Jurkat, Clone E6-1 (cell line): ENCODE measurements at regions not wholly inside any gene's neighbourhood (a gene's known extent, or its start where the extent isn't known, plus 50 kb on each side); places are given as distances from the start of the nearest gene placed in this dataset.
"Not testable (repeated sequence)": the region's sequence is repeated elsewhere in the genome, so short reads cannot be mapped to it uniquely, and the experiment has no call there.

Experiments
- DNase-seq: peaks from one replicate; pipeline ENCODE4 v3.0.0-alpha.2; 2011; ENCODE audit warnings: low read depth, low spot score
- H3K4me3 ChIP-seq: 2 replicates; pipeline ENCODE4 v1.5.1; 2011; ENCODE audit warnings: mild to moderate bottlenecking, low read length, control low read depth, moderate library complexity

GRCh38 chr2:47964277-47964676 lies 58.0 kb upstream of the FBXO11 start:
- H3K4me3 ChIP-seq = no peak overlapping the region
- no peak for DNase-seq

- DNase-seq = no peak
- H3K4me3 ChIP-seq = no peak overlapping the region
These were observed 58.6 kb upstream of the FBXO11 start for GRCh38 chr2:47964722-47965434.

DNA sequence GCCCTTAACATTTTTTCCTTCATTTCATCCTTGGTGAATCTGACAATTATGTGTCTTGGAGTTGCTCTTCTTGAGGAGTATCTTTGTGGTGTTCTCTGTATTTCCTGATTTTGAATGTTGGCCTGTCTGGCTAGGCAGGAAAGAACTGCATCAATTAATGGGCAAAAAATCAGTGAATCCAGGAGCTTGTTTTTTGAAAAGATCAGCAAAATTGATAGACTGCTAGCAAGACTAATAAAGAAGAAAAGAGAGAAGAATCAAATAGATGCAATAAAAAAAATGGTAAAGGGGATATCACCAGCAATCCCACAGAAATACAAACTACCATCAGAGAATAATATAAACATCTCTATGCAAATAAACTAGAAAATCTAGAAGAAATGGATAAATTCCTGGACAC lies 70.4 kb upstream of the FBXO11 start:
- not testable (repeated sequence) for DNase-seq

GRCh38 chr2:47984041-47984440 lies 77.7 kb upstream of the FBXO11 start:
- no peak overlapping the region for H3K4me3 ChIP-seq
- DNase-seq = no peak

More for the DNA sequence above, 70.4 kb upstream of the FBXO11 start:
- H3K4me3 ChIP-seq = not testable (repeated sequence)

DNA sequence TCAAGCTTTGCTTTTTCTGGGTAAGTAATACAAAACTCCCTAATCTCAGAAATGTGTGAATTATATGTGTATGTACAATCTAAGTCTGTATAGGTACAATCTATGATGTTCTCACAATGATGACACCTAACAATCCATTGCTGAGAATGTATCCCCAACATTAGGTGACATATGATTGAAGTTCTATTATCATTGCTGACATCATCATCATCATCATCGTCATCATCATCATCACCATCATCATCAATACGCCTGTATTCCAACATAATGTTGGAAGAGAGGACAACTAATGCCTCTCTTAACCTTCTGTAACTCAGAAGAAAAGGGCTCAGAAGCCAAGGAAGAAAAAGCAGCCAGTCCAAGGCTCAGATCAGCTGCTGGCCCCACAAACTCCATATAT lies 84.2 kb upstream of the FBXO11 start:
- DNase-seq = no peak
- no peak overlapping the region for H3K4me3 ChIP-seq

DNA sequence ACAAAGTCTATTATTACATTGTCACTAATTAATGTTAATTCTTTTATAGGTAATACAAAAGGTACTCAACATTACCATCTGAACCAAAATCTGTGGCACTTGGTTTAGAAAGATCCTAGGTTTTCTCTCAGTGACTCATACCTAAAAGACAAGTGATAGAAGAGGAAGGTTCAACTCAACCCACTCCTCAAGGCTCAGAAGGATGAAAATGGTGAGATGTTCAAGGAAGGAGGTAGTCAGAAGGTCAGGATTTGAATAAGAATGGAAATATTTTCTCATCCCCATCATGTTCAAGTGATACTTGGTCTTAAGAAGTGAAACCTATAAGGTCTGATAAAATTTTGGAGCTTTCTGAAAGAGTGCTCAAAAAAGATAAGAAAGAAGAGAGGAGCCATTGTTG lies 86.4 kb upstream of the FBXO11 start:
- DNase-seq = no peak

GRCh38 chr2:47996808-47997207 lies 90.5 kb upstream of the FBXO11 start:
- DNase-seq = no peak
- no peak overlapping the region for H3K4me3 ChIP-seq

More for the DNA sequence above, 86.4 kb upstream of the FBXO11 start:
- H3K4me3 ChIP-seq = no peak overlapping the region

- no peak for DNase-seq
- H3K4me3 ChIP-seq = no peak overlapping the region
These were observed 93.2 kb upstream of the FBXO11 start for GRCh38 chr2:47999512-47999911.

- DNase-seq = no peak
- H3K4me3 ChIP-seq = no peak overlapping the region
These were observed 95.2 kb upstream of the FBXO11 start for GRCh38 chr2:48001498-48001897.

- H3K4me3 ChIP-seq = no peak overlapping the region
- no peak for DNase-seq
These were observed 99.8 kb upstream of the FBXO11 start for GRCh38 chr2:48006094-48006493.

- H3K4me3 ChIP-seq = no peak overlapping the region
- DNase-seq = no peak
These were observed 101.5 kb upstream of the FBXO11 start for GRCh38 chr2:48007699-48008268.

GRCh38 chr2:48009256-48009655 lies 103.0 kb upstream of the FBXO11 start:
- DNase-seq = no peak
- H3K4me3 ChIP-seq = no peak overlapping the region

GRCh38 chr2:48015421-48015820 lies 109.1 kb upstream of the FBXO11 start:
- DNase-seq = no peak

DNA sequence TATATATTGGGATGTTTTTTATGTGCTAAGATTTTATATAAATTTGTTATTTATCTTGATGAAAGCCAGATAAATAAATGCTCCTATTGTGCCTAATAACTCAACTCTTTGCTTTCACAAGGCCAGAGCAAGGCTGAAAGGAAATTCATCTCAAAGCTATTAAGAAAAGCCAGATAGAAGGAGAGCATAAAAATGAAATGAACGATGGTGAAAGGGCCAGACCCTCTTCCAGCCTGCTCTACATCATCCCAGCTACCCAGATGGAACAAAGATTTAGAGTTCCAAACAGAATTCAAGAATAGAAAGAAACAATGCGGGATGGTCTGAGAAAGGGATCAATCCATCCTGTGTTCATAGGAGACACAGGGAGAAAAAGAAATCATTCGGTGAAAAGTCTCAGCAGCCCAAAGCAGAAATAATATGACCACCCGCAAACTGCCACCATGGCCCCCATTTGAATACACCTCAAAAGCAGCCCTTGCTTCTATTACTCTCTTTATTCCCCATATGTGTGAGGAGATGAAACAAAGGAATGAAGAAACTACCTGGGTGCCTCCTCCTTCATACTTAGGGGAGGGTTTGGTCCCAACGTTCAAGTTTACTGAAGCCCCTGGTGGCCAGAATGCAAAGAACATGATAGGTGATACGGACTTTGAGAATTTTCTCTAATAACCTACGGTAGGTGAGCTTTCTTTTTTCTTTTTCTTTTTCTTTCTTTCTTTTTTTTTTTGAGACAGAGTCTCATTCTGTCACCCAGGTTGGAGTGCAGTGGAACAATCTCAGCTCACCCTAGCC lies 110.1 kb upstream of the FBXO11 start:
- no peak overlapping the region for H3K4me3 ChIP-seq
- DNase-seq = peak; percentile 2

More at GRCh38 chr2:48015421-48015820, 109.1 kb upstream of the FBXO11 start:
- no peak overlapping the region for H3K4me3 ChIP-seq

- no peak overlapping the region for H3K4me3 ChIP-seq
- no peak for DNase-seq
These were observed 110.8 kb upstream of the FBXO11 start for GRCh38 chr2:48017136-48017535.

DNA sequence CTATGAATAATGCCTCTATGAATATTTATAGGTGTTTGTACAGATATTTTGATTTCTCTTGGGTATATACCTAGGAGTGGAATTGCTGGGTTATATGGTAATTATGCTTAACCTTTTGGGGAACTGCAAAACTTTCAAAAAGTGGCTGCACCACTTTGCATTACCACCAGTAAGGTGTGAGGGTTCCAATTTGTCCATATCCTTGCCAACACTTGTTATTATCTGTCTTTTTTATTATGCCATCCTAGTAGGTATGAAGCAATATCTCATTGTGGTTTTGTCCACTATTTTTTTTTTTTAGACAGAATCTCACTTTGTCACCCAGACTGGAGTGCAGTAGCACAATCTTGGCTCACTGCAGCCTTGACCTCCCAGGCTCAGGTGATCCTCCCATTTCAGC lies 112.2 kb upstream of the FBXO11 start:
- H3K4me3 ChIP-seq = no peak overlapping the region
- DNase-seq = no peak

DNA sequence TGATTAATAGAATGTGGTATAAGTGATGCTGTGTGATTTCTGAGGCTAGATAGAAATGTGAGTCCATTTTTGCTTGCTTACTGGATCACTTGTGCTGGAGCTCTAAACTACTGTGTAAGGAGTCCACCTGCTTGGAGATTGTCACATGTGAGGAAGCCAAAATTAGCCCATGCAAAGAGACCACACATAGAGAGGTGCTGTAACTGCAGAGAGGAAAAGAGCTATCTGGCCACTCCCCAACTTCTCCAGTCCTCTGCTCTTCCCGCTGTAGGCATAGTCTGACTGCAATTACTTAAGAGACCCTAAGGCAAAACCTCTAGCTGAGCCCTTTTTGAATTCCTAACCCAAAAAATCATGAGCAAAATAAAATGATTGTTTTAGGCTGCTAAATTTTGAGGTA lies 120.6 kb upstream of the FBXO11 start:
- no peak overlapping the region for H3K4me3 ChIP-seq
- DNase-seq = no peak

DNA sequence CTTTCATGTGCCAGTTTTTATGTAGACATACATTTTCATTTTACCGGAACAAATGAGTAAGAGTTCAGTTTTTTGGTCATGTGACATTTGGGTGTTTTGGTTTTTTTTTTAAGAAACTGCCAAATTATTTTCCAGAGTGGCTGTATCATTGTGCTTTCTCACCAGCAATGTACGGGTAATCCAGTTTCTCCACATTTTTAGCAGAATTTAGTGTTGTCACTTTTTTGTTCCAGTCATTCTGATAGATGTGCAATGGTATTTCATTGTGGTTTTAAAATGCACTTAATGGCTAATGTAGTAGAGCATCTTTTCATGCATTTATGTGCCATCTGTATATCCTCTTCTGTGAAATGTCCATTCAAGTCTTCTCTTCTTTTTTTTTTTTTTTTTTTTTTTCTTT lies 126.5 kb upstream of the FBXO11 start:
- no peak for DNase-seq
- H3K4me3 ChIP-seq = no peak overlapping the region

GRCh38 chr2:48034295-48034694 lies 128.0 kb upstream of the FBXO11 start:
- DNase-seq = no peak
- no peak overlapping the region for H3K4me3 ChIP-seq

DNA sequence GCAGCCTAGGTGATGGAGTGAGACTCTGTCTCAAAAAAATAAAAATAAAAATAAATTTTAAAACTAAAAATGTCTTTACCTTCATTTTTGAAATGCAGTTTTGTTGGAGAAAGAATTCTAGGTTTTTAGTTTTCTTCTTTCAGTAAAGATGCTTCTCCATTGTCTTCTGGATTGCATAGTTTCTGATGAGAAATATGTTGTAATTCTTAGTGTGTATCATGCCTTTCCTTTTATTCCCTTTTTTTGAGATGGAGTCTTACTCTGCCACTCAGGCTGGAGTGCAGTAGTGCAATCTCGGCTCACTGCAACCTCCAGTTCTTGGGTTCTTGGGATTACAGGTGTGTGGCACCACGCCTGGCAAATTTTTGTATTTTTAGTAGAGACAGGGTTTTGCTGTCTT lies 130.0 kb upstream of the FBXO11 start:
- H3K4me3 ChIP-seq = no peak overlapping the region
- no peak for DNase-seq
